NOMO-1 treated with DMSO at 0.1 percent for 48 hours (cell line): ENCODE measurements at regions not wholly inside any gene's neighbourhood (a gene's known extent, or its start where the extent isn't known, plus 50 kb on each side); places are given as distances from the start of the nearest gene placed in this dataset.

Experiments used
- DNase-seq: peaks from one replicate; lab custom pipeline; 2025; ENCODE audit not compliant: unreplicated experiment; lab: John Stamatoyannopoulos, UW

GRCh38 chr17:73723317-73723716 is 79.1 kb upstream of the SDK2 start:
- no peak for DNase-seq

GRCh38 chr17:73724341-73724740 is 80.1 kb upstream of the SDK2 start:
- DNase-seq: no peak

- DNase-seq: no peak
Observed at GRCh38 chr17:73724990-73725389, 80.7 kb upstream of the SDK2 start.

GRCh38 chr17:73725794-73726515 is 81.7 kb upstream of the SDK2 start:
- DNase-seq: no peak

- no peak for DNase-seq
Observed at GRCh38 chr17:73727941-73728340, 83.7 kb upstream of the SDK2 start.

GRCh38 chr17:73729101-73729500 is 84.9 kb upstream of the SDK2 start:
- DNase-seq: no peak

GRCh38 chr17:73731733-73732132 is 87.5 kb upstream of the SDK2 start:
- DNase-seq: peak; percentile 92

GRCh38 chr17:73733517-73733916 is 89.3 kb upstream of the SDK2 start:
- peak; percentile 41 for DNase-seq

GRCh38 chr17:73735245-73735644 is 91.0 kb upstream of the SDK2 start:
- DNase-seq: no peak

GRCh38 chr17:73738751-73739575 is 94.7 kb upstream of the SDK2 start:
- no peak for DNase-seq

- peak; percentile 55 for DNase-seq
Observed at GRCh38 chr17:73740370-73740769, 96.1 kb upstream of the SDK2 start.

GRCh38 chr17:73742948-73743381 is 98.7 kb upstream of the SDK2 start:
- DNase-seq: no peak

- DNase-seq: peak; percentile 15
Observed at GRCh38 chr17:73743518-73744201, 99.4 kb upstream of the SDK2 start.

- no peak for DNase-seq
Observed at GRCh38 chr17:73744411-73744810, 100.2 kb upstream of the SDK2 start.

- no peak for DNase-seq
Observed at GRCh38 chr17:73746314-73747073, 102.2 kb upstream of the SDK2 start.

GRCh38 chr17:73747221-73748002 is 103.2 kb upstream of the SDK2 start:
- DNase-seq: no peak

GRCh38 chr17:73748508-73748907 is 104.3 kb upstream of the SDK2 start:
- DNase-seq: no peak

- no peak for DNase-seq
Observed at GRCh38 chr17:73749337-73749823, 105.1 kb upstream of the SDK2 start.

GRCh38 chr17:73749928-73750605 is 105.8 kb upstream of the SDK2 start:
- no peak for DNase-seq

- DNase-seq: no peak
Observed at GRCh38 chr17:73750975-73751374, 106.7 kb upstream of the SDK2 start.
